ENCODE measurements at regions not wholly inside any gene's neighbourhood (a gene's known extent, or its start where the extent isn't known, plus 50 kb on each side); places are given as distances from the start of the nearest gene placed in this dataset.

- Histone ChIP-seq H3K9me3 (no peaks in the 10 kb centered on the region), H3K27me3 (no peaks in the 10 kb centered on the region), H3K27ac (no peak overlapping the region), H3K4me1 (no peaks in the 10 kb centered on the region), H3K4me3 (no peak overlapping the region), H3K36me3 (no peaks in the 10 kb centered on the region)
- no peak for DNase-seq (ENCODE audit: low spot score in 2 of 2)
- no peak for TF ChIP-seq CTCF (IDR thresholded peaks at IDR 0.05)
- intact Hi-C loops (cut with DNase I), result no loop called here
Observed at GRCh38 chr9:29555502-29555901, 1982.2 kb upstream of the C9orf72 start.

GRCh38 chr9:29556317-29556716 is 1983.0 kb upstream of the C9orf72 start:
- Histone ChIP-seq H3K9me3 (no peaks in the 10 kb centered on the region), H3K36me3 (no peaks in the 10 kb centered on the region), H3K27ac (no peak overlapping the region), H3K27me3 (no peaks in the 10 kb centered on the region), H3K4me3 (no peak overlapping the region), H3K4me1 (no peaks in the 10 kb centered on the region)
- intact Hi-C loops (cut with DNase I), result no loop called here
- DNase-seq (ENCODE audit: low spot score in 2 of 2), result no peak
- no peak for TF ChIP-seq CTCF (IDR thresholded peaks at IDR 0.05)

GRCh38 chr9:29556746-29557145 is 1983.5 kb upstream of the C9orf72 start:
- Histone ChIP-seq H3K27me3 (no peaks in the 10 kb centered on the region), H3K36me3 (no peaks in the 10 kb centered on the region), H3K4me3 (no peak overlapping the region), H3K27ac (no peak overlapping the region), H3K4me1 (no peaks in the 10 kb centered on the region), H3K9me3 (no peaks in the 10 kb centered on the region)
- no peak for DNase-seq (ENCODE audit: low spot score in 2 of 2)
- no peak for TF ChIP-seq CTCF (IDR thresholded peaks at IDR 0.05)
- intact Hi-C loops (cut with DNase I), result no loop called here

- Histone ChIP-seq H3K36me3 (no peaks in the 10 kb centered on the region), H3K27me3 (no peaks in the 10 kb centered on the region), H3K4me3 (no peak overlapping the region), H3K4me1 (no peaks in the 10 kb centered on the region), H3K27ac (no peak overlapping the region), H3K9me3 (no peaks in the 10 kb centered on the region)
- no peak for TF ChIP-seq CTCF (IDR thresholded peaks at IDR 0.05)
- intact Hi-C loops (cut with DNase I), result no loop called here
- no peak for DNase-seq (ENCODE audit: low spot score in 2 of 2)
Observed at GRCh38 chr9:29564564-29564963, 1991.3 kb upstream of the C9orf72 start.

GRCh38 chr9:29575219-29575618 is 2001.9 kb upstream of the C9orf72 start:
- intact Hi-C loops (cut with DNase I), result no loop called here
- no peak overlapping the region for H3K4me3 ChIP-seq
- no peak for DNase-seq (ENCODE audit: low spot score in 2 of 2)
- TF ChIP-seq CTCF (IDR thresholded peaks at IDR 0.05), result no peak
- no peaks in the 10 kb centered on the region for H3K9me3 ChIP-seq
- no peaks in the 10 kb centered on the region for H3K36me3 ChIP-seq
- no peaks in the 10 kb centered on the region for H3K27me3 ChIP-seq
- no peak overlapping the region for H3K27ac ChIP-seq
- H3K4me1 ChIP-seq, result no peaks in the 10 kb centered on the region

GRCh38 chr9:29588361-29588760 is 2015.1 kb upstream of the C9orf72 start:
- intact Hi-C loops (cut with DNase I), result no loop called here
- Histone ChIP-seq H3K27me3 (no peaks in the 10 kb centered on the region), H3K4me3 (no peak overlapping the region), H3K4me1 (no peaks in the 10 kb centered on the region), H3K27ac (no peak overlapping the region), H3K36me3 (no peaks in the 10 kb centered on the region), H3K9me3 (no peaks in the 10 kb centered on the region)
- DNase-seq (ENCODE audit: low spot score in 2 of 2), result no peak
- TF ChIP-seq CTCF (IDR thresholded peaks at IDR 0.05), result no peak

Measured in ascending aorta (tissue), 2 donors.